ENCODE measurements at regions not wholly inside any gene's neighbourhood (a gene's known extent, or its start where the extent isn't known, plus 50 kb on each side); places are given as distances from the start of the nearest gene placed in this dataset.

- Histone ChIP-seq H3K4me3 (replicated peaks in 1 of 3; ENCODE audit: insufficient read depth in 1 of 3, low read depth in 1 of 3, low read length in 3 of 3) (no peak overlapping the region), H3K9me3 (replicated peaks; ENCODE audit: control insufficient read depth, insufficient read depth, low read length) (no peaks in the 10 kb centered on the region), H3K4me2 (ENCODE audit: insufficient read depth, low read length) (no peak overlapping the region), H3K36me3 (ENCODE audit: control insufficient read depth in 2 of 2, extremely low read depth in 1 of 2, insufficient read depth in 2 of 2, low read length in 2 of 2) (no peaks in the 10 kb centered on the region), H2AFZ (ENCODE audit: low read depth, low read length) (no peak overlapping the region), H3K27me3 (ENCODE audit: control insufficient read depth in 2 of 2, insufficient read depth in 2 of 2, low read length in 2 of 2) (peaks cover 0 to 10% of the 10 kb centered on the region in 2 experiments), H3K27ac (ENCODE audit: insufficient read depth, low read depth, low read length) (no peak overlapping the region), H3K9ac (replicated peaks; ENCODE audit: extremely low read depth, insufficient read depth, low read length) (no peak overlapping the region), H3K9me1 (replicated peaks; ENCODE audit: control insufficient read depth, extremely low read depth, insufficient read depth, low read length) (no peaks in the 10 kb centered on the region), H3K4me1 (ENCODE audit: control insufficient read depth, extremely low read depth, insufficient read depth, low read length) (no peaks in the 10 kb centered on the region), H4K20me1 (replicated peaks; ENCODE audit: control insufficient read depth, extremely low read depth, insufficient read depth, low read length) (no peaks in the 10 kb centered on the region), H3K79me2 (ENCODE audit: control insufficient read depth, insufficient read depth, low read length) (no peaks in the 10 kb centered on the region)
- CTCF ChIA-PET: interaction anchor here (1.3 kb wide), 1 partner anchor 11 kb away, joined by 3 read pairs; no protein-coding TSS in a partner anchor
- dilution Hi-C loops (cut with MboI; ENCODE audit: extremely low pct_ligation_motif_present, low sequenced_read_pairs): no loop called here
- BruUV-seq (replicated peaks): no TSS peak
- POLR2A ChIA-PET: no interaction called here
- DNase-seq (ENCODE audit: low read depth, low spot score): no peak
- FAIRE-seq: no peak
- TF ChIP-seq CTCF (IDR thresholded peaks at IDR 0.05; ENCODE audit: extremely low read depth in 1 of 2, insufficient read depth in 1 of 2, low read depth in 1 of 2, low read length in 2 of 2) (no peak), MAX (IDR thresholded peaks at IDR 0.05; ENCODE audit: insufficient read depth, insufficient read length) (no peak), GATA2 (IDR thresholded peaks at IDR 0.05; ENCODE audit: insufficient read depth, insufficient read length, low read depth, low read length) (no peak), MYC (IDR thresholded peaks at IDR 0.05; ENCODE audit: low read depth, low read length) (no peak), POLR2A (IDR thresholded peaks at IDR 0.05; ENCODE audit: low read depth, low read length) (no peak), POLR2AphosphoS5 (IDR thresholded peaks at IDR 0.05; ENCODE audit: insufficient read depth, low read depth, low read length) (no peak), JUN (IDR thresholded peaks at IDR 0.05; ENCODE audit: borderline replicate concordance, insufficient read depth, insufficient read length, low read depth) (no peak), EZH2 (IDR thresholded peaks at IDR 0.05; ENCODE audit: borderline replicate concordance, low read depth, low read length, severe bottlenecking) (no peak), FOS (IDR thresholded peaks at IDR 0.05; ENCODE audit: borderline replicate concordance, insufficient read depth, low read length) (no peak)
- intact Hi-C loops (cut with micrococcal nuclease): no loop called here
These were observed 61.1 kb downstream of the KCNF1 start for GRCh38 chr2:10972683-10973433.
